ENCODE measurements at regions not wholly inside any gene's neighbourhood (a gene's known extent, or its start where the extent isn't known, plus 50 kb on each side); places are given as distances from the start of the nearest gene placed in this dataset.
"Not testable (repeated sequence)": the region's sequence is repeated elsewhere in the genome, so short reads cannot be mapped to it uniquely, and the experiment has no call there.

- no peak for TF ChIP-seq CTCF (conservative IDR thresholded peaks at IDR 0.05)
- Mint-ChIP-seq H3K27ac (no peak overlapping the region), H3K4me3 (no peak overlapping the region), H3K27me3 (ENCODE audit: insufficient read depth) (peaks cover 4% of the 10 kb centered on the region), H3K9me3 (no peaks in the 10 kb centered on the region), H3K4me1 (no peaks in the 10 kb centered on the region), H3K36me3 (ENCODE audit: low read depth) (no peaks in the 10 kb centered on the region)
- DNase-seq = no peak
- no peak overlapping the region for H3K4me3 ChIP-seq (ENCODE audit: low read length)
- no peaks in the 10 kb centered on the region for H3K4me1 ChIP-seq (ENCODE audit: control insufficient read depth, insufficient read depth, low read length)
- WGBS, 2 experiments (ENCODE audit: insufficient coverage in 1 of 2, insufficient read length in 1 of 2) = 90 to 91% methylated on average over 2 to 3 of the region's 3 CpGs
- H3K27me3 ChIP-seq (ENCODE audit: control insufficient read depth, insufficient read depth, low read length, poor library complexity, severe bottlenecking) = no peaks in the 10 kb centered on the region
- H3K9ac ChIP-seq (ENCODE audit: extremely low read depth, low read length, poor library complexity, severe bottlenecking) = no peak overlapping the region
- H3K27ac ChIP-seq (ENCODE audit: low read depth, low read length) = no peak overlapping the region
- H3K9me3 ChIP-seq (ENCODE audit: control insufficient read depth, low read length) = no peaks in the 10 kb centered on the region
- H3K36me3 ChIP-seq (ENCODE audit: control insufficient read depth, insufficient read depth, low read length) = no peaks in the 10 kb centered on the region
Measured at GRCh38 chr12:76178452-76178851, 94.0 kb upstream of the NAP1L1 start.

GRCh38 chr12:76177821-76178220 is 93.3 kb upstream of the NAP1L1 start:
- TF ChIP-seq CTCF (conservative IDR thresholded peaks at IDR 0.05) = no peak
- 99 to 100% methylated on average over 2 to 4 of the region's 4 CpGs for WGBS, 2 experiments (ENCODE audit: insufficient coverage in 1 of 2, insufficient read length in 1 of 2)
- no peaks in the 10 kb centered on the region for H3K9me3 Mint-ChIP-seq
- Histone ChIP-seq H3K27ac (ENCODE audit: low read depth, low read length) (no peak overlapping the region), H3K9me3 (ENCODE audit: control insufficient read depth, low read length) (no peaks in the 10 kb centered on the region), H3K4me3 (ENCODE audit: low read length) (no peak overlapping the region), H3K4me1 (ENCODE audit: control insufficient read depth, insufficient read depth, low read length) (no peaks in the 10 kb centered on the region), H3K27me3 (ENCODE audit: control insufficient read depth, insufficient read depth, low read length, poor library complexity, severe bottlenecking) (no peaks in the 10 kb centered on the region), H3K9ac (ENCODE audit: extremely low read depth, low read length, poor library complexity, severe bottlenecking) (no peak overlapping the region), H3K36me3 (ENCODE audit: control insufficient read depth, insufficient read depth, low read length) (no peaks in the 10 kb centered on the region)
- no peak for DNase-seq
- H3K4me3 Mint-ChIP-seq = no peak overlapping the region
- H3K27ac Mint-ChIP-seq = no peak overlapping the region
- H3K36me3 Mint-ChIP-seq (ENCODE audit: low read depth) = no peaks in the 10 kb centered on the region
- H3K4me1 Mint-ChIP-seq = no peaks in the 10 kb centered on the region
- H3K27me3 Mint-ChIP-seq (ENCODE audit: insufficient read depth) = peaks cover 4% of the 10 kb centered on the region

GRCh38 chr12:76176940-76177339 is 92.5 kb upstream of the NAP1L1 start:
- DNase-seq = no peak
- Mint-ChIP-seq H3K27me3 (ENCODE audit: insufficient read depth) (peaks cover 4% of the 10 kb centered on the region), H3K27ac (no peak overlapping the region), H3K36me3 (ENCODE audit: low read depth) (no peaks in the 10 kb centered on the region), H3K4me3 (no peak overlapping the region), H3K4me1 (no peaks in the 10 kb centered on the region), H3K9me3 (no peaks in the 10 kb centered on the region)
- TF ChIP-seq CTCF (conservative IDR thresholded peaks at IDR 0.05) = no peak
- Histone ChIP-seq H3K4me1 (ENCODE audit: control insufficient read depth, insufficient read depth, low read length) (no peaks in the 10 kb centered on the region), H3K9ac (ENCODE audit: extremely low read depth, low read length, poor library complexity, severe bottlenecking) (no peak overlapping the region), H3K9me3 (ENCODE audit: control insufficient read depth, low read length) (no peaks in the 10 kb centered on the region), H3K36me3 (ENCODE audit: control insufficient read depth, insufficient read depth, low read length) (no peaks in the 10 kb centered on the region), H3K27ac (ENCODE audit: low read depth, low read length) (no peak overlapping the region), H3K27me3 (ENCODE audit: control insufficient read depth, insufficient read depth, low read length, poor library complexity, severe bottlenecking) (no peaks in the 10 kb centered on the region), H3K4me3 (ENCODE audit: low read length) (no peak overlapping the region)

- H3K36me3 ChIP-seq (ENCODE audit: control insufficient read depth, insufficient read depth, low read length); H3K9me3 Mint-ChIP-seq; H3K9me3 ChIP-seq (ENCODE audit: control insufficient read depth, low read length); H3K36me3 Mint-ChIP-seq (ENCODE audit: low read depth); H3K27ac Mint-ChIP-seq; H3K27me3 ChIP-seq (ENCODE audit: control insufficient read depth, insufficient read depth, low read length, poor library complexity, severe bottlenecking); H3K27me3 Mint-ChIP-seq (ENCODE audit: insufficient read depth); H3K4me3 Mint-ChIP-seq; H3K4me3 ChIP-seq (ENCODE audit: low read length); DNase-seq; H3K27ac ChIP-seq (ENCODE audit: low read depth, low read length); H3K4me1 ChIP-seq (ENCODE audit: control insufficient read depth, insufficient read depth, low read length); H3K4me1 Mint-ChIP-seq; H3K9ac ChIP-seq (ENCODE audit: extremely low read depth, low read length, poor library complexity, severe bottlenecking): not testable (repeated sequence)
- WGBS, 2 experiments (ENCODE audit: insufficient coverage in 1 of 2, insufficient read length in 1 of 2) = 94 to 97% methylated on average over 5 of the region's 5 CpGs
Measured at GRCh38 chr12:76175946-76176345, 91.5 kb upstream of the NAP1L1 start.

Measured in endodermal cell (in vitro differentiated cells).